ENCODE measurements at regions not wholly inside any gene's neighbourhood (a gene's known extent, or its start where the extent isn't known, plus 50 kb on each side); places are given as distances from the start of the nearest gene placed in this dataset.
"Not testable (repeated sequence)": the region's sequence is repeated elsewhere in the genome, so short reads cannot be mapped to it uniquely, and the experiment has no call there.

- no peak for DNase-seq (ENCODE audit: low read depth in 2 of 2, low spot score in 1 of 2)
Measured at GRCh38 chr6:139990026-139990686, 615.7 kb upstream of the CITED2 start.

- no peak for DNase-seq (ENCODE audit: low read depth in 2 of 2, low spot score in 1 of 2)
Measured at GRCh38 chr6:139988685-139989084, 614.2 kb upstream of the CITED2 start.

- no peak for DNase-seq (ENCODE audit: low read depth in 2 of 2, low spot score in 1 of 2)
Measured at GRCh38 chr6:139987091-139987490, 612.6 kb upstream of the CITED2 start.

- no peak for DNase-seq (ENCODE audit: low read depth in 2 of 2, low spot score in 1 of 2)
Measured at GRCh38 chr6:139985236-139985815, 610.9 kb upstream of the CITED2 start.

GRCh38 chr6:139984317-139984716 lies 609.9 kb upstream of the CITED2 start:
- DNase-seq (ENCODE audit: low read depth in 2 of 2, low spot score in 1 of 2) = no peak

GRCh38 chr6:139983555-139984276 lies 609.3 kb upstream of the CITED2 start:
- no peak for DNase-seq (ENCODE audit: low read depth in 2 of 2, low spot score in 1 of 2)

- no peak for DNase-seq (ENCODE audit: low read depth in 2 of 2, low spot score in 1 of 2)
Measured at GRCh38 chr6:139982652-139983295, 608.3 kb upstream of the CITED2 start.

GRCh38 chr6:139982195-139982594 lies 607.7 kb upstream of the CITED2 start:
- no peak for DNase-seq (ENCODE audit: low read depth in 2 of 2, low spot score in 1 of 2)

- no peak for DNase-seq (ENCODE audit: low read depth in 2 of 2, low spot score in 1 of 2)
Measured at GRCh38 chr6:139981768-139982181, 607.3 kb upstream of the CITED2 start.

- DNase-seq (ENCODE audit: low read depth in 2 of 2, low spot score in 1 of 2) = no peak
Measured at GRCh38 chr6:139981066-139981624, 606.7 kb upstream of the CITED2 start.

GRCh38 chr6:139980631-139981030 lies 606.2 kb upstream of the CITED2 start:
- not testable (repeated sequence) for DNase-seq (ENCODE audit: low read depth in 2 of 2, low spot score in 1 of 2)

GRCh38 chr6:139979021-139979725 lies 604.7 kb upstream of the CITED2 start:
- DNase-seq (ENCODE audit: low read depth in 2 of 2, low spot score in 1 of 2) = no peak

GRCh38 chr6:139977887-139978332 lies 603.5 kb upstream of the CITED2 start:
- DNase-seq (ENCODE audit: low read depth in 2 of 2, low spot score in 1 of 2) = no peak

- no peak for DNase-seq (ENCODE audit: low read depth in 2 of 2, low spot score in 1 of 2)
Measured at GRCh38 chr6:139973669-139974344, 599.4 kb upstream of the CITED2 start.

GRCh38 chr6:139972116-139972515 lies 597.7 kb upstream of the CITED2 start:
- no peak for DNase-seq (ENCODE audit: low read depth in 2 of 2, low spot score in 1 of 2)

- no peak for DNase-seq (ENCODE audit: low read depth in 2 of 2, low spot score in 1 of 2)
Measured at GRCh38 chr6:139970591-139970991, 596.1 kb upstream of the CITED2 start.

GRCh38 chr6:139967497-139967896 lies 593.0 kb upstream of the CITED2 start:
- DNase-seq (ENCODE audit: low read depth in 2 of 2, low spot score in 1 of 2) = no peak

GRCh38 chr6:139965393-139965792 lies 590.9 kb upstream of the CITED2 start:
- DNase-seq (ENCODE audit: low read depth in 2 of 2, low spot score in 1 of 2) = no peak

GRCh38 chr6:139964737-139965136 lies 590.3 kb upstream of the CITED2 start:
- DNase-seq (ENCODE audit: low read depth in 2 of 2, low spot score in 1 of 2) = no peak

- DNase-seq (ENCODE audit: low read depth in 2 of 2, low spot score in 1 of 2) = no peak
Measured at GRCh38 chr6:139962654-139963347, 588.4 kb upstream of the CITED2 start.

All from stimulated activated CD8-positive, alpha-beta memory T cell treated with anti-CD3 and anti-CD28 coated beads, Interleukin-4, amount 100 ng/mL, for 4 hours (primary cell).